HG02884 (cell line): ENCODE measurements at regions not wholly inside any gene's neighbourhood (a gene's known extent, or its start where the extent isn't known, plus 50 kb on each side); places are given as distances from the start of the nearest gene placed in this dataset.

Experiments
- ATAC-seq: cut with Tn5 transposase; IDR thresholded peaks from one replicate; pipeline ENCODE4 v1.9.1; 2021; ENCODE audit warnings: mild to moderate bottlenecking, moderate library complexity; ENCODE audit not compliant: unreplicated experiment

- no peak for ATAC-seq
Measured at GRCh38 chr5:6029811-6030271, 348.5 kb downstream of the MED10 start.

- no peak for ATAC-seq
Measured at GRCh38 chr5:6026766-6027406, 351.5 kb downstream of the MED10 start.

- no peak for ATAC-seq
Measured at GRCh38 chr5:6019612-6020011, 358.7 kb downstream of the MED10 start.

GRCh38 chr5:6013506-6013905, 364.8 kb downstream of the MED10 start:
- ATAC-seq, result no peak

- no peak for ATAC-seq
Measured at GRCh38 chr5:6011199-6011598, 367.1 kb downstream of the MED10 start.

GRCh38 chr5:6006838-6007314, 371.5 kb downstream of the MED10 start:
- no peak for ATAC-seq

- ATAC-seq, result no peak
Measured at GRCh38 chr5:6003040-6003825, 375.1 kb downstream of the MED10 start.

GRCh38 chr5:6000867-6001266, 377.5 kb downstream of the MED10 start:
- ATAC-seq, result no peak

GRCh38 chr5:5995819-5996218, 382.5 kb downstream of the MED10 start:
- no peak for ATAC-seq

GRCh38 chr5:5986492-5987178, 391.7 kb downstream of the MED10 start:
- no peak for ATAC-seq

- ATAC-seq, result no peak
Measured at GRCh38 chr5:5985332-5985731, 393.0 kb downstream of the MED10 start.

GRCh38 chr5:5983261-5983980, 394.9 kb downstream of the MED10 start:
- ATAC-seq, result no peak

- no peak for ATAC-seq
Measured at GRCh38 chr5:5981562-5981961, 396.8 kb downstream of the MED10 start.

- no peak for ATAC-seq
Measured at GRCh38 chr5:5980538-5980895, 397.8 kb downstream of the MED10 start.

- no peak for ATAC-seq
Measured at GRCh38 chr5:5979761-5980537, 398.4 kb downstream of the MED10 start.

- ATAC-seq, result no peak
Measured at GRCh38 chr5:5979377-5979760, 399.0 kb downstream of the MED10 start.

GRCh38 chr5:5978501-5979376, 399.6 kb downstream of the MED10 start:
- ATAC-seq, result no peak

GRCh38 chr5:5971203-5971602, 407.1 kb downstream of the MED10 start:
- no peak for ATAC-seq

- ATAC-seq, result no peak
Measured at GRCh38 chr5:5969942-5970483, 408.3 kb downstream of the MED10 start.
